ENCODE measurements at regions not wholly inside any gene's neighbourhood (a gene's known extent, or its start where the extent isn't known, plus 50 kb on each side); places are given as distances from the start of the nearest gene placed in this dataset.

GRCh38 chr18:54100920-54101470 is 123.5 kb downstream of the MBD2 start:
- FAIRE-seq (no peak), DNase-seq (ENCODE audit: insufficient read length, low spot score) (no peak)
- TF ChIP-seq POLR2A (IDR thresholded peaks at IDR 0.05; ENCODE audit: low read depth, low read length), result no peak

DNA sequence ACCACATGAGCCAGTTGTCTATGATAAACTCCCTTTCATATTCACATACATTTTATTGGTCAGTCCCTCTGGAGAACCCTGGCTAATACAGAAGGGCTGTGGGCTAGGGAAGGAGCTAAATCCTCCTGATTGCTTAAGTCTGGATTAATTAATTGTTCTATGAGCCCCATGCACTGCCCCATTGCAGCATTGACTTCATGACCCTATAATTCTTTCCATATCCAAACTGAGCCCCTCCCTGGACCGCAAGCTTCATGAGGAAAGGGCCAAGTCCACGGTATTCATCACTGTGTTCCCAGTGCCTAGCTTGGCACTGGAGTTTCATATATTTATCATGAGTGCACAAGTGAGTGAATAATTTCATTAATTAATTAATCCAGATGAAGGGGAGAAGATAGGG is 124.0 kb downstream of the MBD2 start:
- FAIRE-seq, result no peak
- no peak for TF ChIP-seq POLR2A (IDR thresholded peaks at IDR 0.05; ENCODE audit: low read depth, low read length)
- no peak for DNase-seq (ENCODE audit: insufficient read length, low spot score)

DNA sequence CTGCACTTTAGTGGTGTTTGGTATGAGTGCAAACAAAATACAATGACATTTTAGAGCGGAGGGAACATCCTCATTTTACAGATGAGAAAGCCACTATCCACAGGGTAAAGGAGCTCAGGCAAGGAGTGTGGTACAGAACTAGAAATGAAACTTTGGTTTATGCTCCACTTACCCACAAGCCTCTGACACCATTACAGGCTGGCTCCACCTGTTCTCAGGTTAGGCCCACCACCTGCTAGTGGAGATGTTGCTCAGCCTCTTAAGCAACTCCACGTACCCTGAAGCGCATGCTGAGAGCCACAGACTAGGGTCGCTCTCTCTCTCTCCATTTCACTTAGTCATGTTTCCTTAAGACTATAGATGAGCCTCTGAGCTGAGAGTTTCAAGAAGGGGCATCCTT is 130.0 kb downstream of the MBD2 start:
- no peak for FAIRE-seq
- DNase-seq (ENCODE audit: insufficient read length, low spot score), result no peak
- TF ChIP-seq POLR2A (IDR thresholded peaks at IDR 0.05; ENCODE audit: low read depth, low read length), result no peak

DNA sequence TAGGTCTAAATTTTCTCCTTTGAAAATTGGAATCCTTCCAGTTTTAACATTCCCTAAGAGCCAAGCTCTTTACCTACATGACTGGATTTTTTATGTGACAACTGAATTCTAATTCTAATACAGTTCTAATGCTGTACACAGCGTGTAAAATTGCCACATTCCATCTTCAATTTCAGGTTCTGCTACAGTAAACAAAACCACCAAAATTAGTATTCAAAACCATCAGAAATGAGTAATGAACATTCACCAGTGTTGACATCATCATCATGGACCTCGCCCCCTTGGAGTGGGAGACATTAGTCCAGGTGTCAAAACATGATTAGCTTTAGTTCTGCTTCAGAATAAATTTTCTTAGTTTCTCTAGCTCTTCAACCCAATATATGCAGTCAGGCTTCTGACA is 133.6 kb downstream of the MBD2 start:
- no peak for FAIRE-seq
- no peak for TF ChIP-seq POLR2A (IDR thresholded peaks at IDR 0.05; ENCODE audit: low read depth, low read length)

DNA sequence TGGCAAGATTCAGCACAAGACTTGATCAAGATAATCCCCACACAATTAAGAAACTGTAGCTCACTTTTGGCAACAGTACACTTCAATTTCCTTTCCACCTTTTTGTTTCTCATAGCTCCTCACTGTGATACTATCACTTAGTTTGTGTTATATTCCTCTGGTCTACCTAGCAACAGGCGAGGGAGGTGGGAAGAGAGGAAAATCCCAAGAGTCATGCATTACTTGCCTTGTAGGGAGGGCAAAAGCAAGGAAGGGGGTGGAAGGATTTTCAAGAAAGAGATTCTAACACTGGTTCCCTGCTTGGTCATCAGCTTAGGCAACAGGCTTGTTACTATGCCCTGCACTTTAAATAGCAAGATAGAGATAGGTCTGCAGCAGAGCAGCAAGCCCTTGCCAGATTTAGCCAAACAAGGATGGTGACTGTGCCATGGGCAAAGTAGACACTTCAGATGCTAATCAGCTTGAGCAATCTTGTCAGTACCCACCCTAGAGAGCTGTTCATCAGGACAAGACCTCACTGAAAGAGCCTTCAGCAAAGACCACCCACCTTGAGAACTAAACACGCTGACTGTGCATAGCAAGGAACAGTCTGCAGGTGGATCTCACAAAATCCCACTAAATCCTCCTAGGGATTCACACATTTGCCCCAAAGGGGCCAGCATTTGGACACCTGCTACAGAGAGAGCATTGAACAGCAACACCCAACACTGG is 134.6 kb downstream of the MBD2 start:
- DNase-seq (ENCODE audit: insufficient read length, low spot score), result no peak
- TF ChIP-seq POLR2A (IDR thresholded peaks at IDR 0.05; ENCODE audit: low read depth, low read length), result no peak
- FAIRE-seq, result no peak

More for the DNA sequence above, 133.6 kb downstream of the MBD2 start:
- no peak for DNase-seq (ENCODE audit: insufficient read length, low spot score)

DNA sequence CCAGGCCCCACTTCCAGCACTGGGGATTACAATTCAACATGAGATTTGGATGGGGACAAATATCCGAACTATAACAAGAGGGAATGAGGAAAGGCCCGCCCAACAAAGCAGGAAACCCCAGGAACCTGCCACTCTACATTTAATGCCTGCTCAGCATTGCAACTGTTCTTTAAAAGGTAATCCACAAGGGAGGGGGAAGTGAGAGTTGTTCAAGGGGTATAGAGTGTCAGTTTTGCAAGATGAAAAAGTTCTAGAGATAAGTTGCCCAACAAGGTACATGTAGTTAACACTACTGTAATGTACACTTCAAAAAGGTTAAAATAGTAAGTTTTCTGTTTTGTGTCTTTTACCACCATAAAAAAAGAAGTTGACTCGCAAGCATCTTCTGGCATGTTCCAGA is 137.6 kb downstream of the MBD2 start:
- no peak for DNase-seq (ENCODE audit: insufficient read length, low spot score)
- no peak for FAIRE-seq

GRCh38 chr18:54086046-54086802 is 138.2 kb downstream of the MBD2 start:
- FAIRE-seq (no peak), DNase-seq (ENCODE audit: insufficient read length, low spot score) (no peak)
- TF ChIP-seq POLR2A (IDR thresholded peaks at IDR 0.05; ENCODE audit: low read depth, low read length), result no peak

More for the DNA sequence above, 137.6 kb downstream of the MBD2 start:
- TF ChIP-seq POLR2A (IDR thresholded peaks at IDR 0.05; ENCODE audit: low read depth, low read length), result no peak

DNA sequence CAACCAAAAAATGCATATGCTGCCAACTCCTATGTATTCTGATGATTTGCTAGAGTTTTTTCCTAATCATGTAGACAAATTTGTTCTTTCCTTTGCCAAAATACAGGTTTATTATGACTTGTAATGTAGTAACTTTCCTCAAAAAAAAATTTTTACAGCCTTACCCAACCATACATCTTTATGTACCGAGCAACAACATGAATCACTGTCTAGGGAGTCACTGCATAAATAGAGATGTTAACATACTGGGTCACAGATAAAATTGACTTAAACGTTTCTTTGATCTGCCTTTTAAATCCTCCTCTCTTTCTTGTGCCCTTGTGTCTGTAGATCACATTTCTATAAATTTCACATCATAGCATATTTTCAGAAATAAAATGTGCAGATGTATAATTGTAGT is 143.6 kb downstream of the MBD2 start:
- DNase-seq (ENCODE audit: insufficient read length, low spot score) (no peak), FAIRE-seq (no peak)
- no peak for TF ChIP-seq POLR2A (IDR thresholded peaks at IDR 0.05; ENCODE audit: low read depth, low read length)

DNA sequence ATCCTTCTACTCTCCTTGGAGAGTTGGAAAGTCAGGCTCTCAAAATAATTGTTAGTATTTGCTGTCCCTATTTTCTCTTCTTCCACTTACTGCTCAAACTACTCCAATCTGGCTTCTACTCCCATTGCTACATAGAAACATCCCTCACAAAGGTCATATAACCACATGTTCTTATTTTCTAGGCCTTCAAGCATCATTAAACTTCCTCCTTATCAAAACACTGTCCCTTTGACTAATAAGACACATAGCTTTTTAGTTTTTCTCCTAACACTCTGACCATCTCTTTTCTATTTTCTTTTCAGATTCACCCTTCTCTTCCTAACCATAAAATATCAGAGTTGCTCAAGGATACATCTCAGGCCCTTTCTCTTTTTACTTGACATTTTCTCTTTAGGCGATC is 148.3 kb downstream of the MBD2 start:
- DNase-seq (ENCODE audit: insufficient read length, low spot score), result no peak
- FAIRE-seq, result no peak

DNA sequence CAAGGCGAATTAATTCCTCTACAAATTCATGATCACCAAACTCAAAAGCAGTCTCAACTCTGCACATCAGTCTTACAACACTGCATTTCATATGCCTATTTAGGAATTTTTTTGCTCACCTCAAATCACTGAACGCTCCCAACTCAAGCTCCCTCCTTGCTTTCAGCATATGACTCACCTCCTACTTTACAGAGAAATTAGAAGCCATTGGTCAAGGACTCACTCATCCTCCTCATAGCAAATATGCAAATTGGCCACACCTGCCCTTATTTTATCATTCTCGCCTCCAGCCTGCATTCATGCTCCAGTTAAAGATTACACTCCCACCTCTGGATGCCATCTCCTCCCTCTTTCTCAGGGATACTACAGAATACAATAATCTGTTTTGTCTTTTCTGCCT is 148.8 kb downstream of the MBD2 start:
- TF ChIP-seq POLR2A (IDR thresholded peaks at IDR 0.05; ENCODE audit: low read depth, low read length), result no peak
- FAIRE-seq (no peak), DNase-seq (ENCODE audit: insufficient read length, low spot score) (no peak)

More for the DNA sequence above, 148.3 kb downstream of the MBD2 start:
- TF ChIP-seq POLR2A (IDR thresholded peaks at IDR 0.05; ENCODE audit: low read depth, low read length), result no peak

- TF ChIP-seq POLR2A (IDR thresholded peaks at IDR 0.05; ENCODE audit: low read depth, low read length), result no peak
- no peak for DNase-seq (ENCODE audit: insufficient read length, low spot score)
- no peak for FAIRE-seq
These were observed 154.7 kb downstream of the MBD2 start for GRCh38 chr18:54069729-54070128.

- FAIRE-seq, result no peak
These were observed 164.0 kb downstream of the MBD2 start for GRCh38 chr18:54060343-54061005.

GRCh38 chr18:54052732-54053429 is 171.6 kb downstream of the MBD2 start:
- no peak for FAIRE-seq
- TF ChIP-seq POLR2A (IDR thresholded peaks at IDR 0.05; ENCODE audit: low read depth, low read length), result no peak
- no peak for DNase-seq (ENCODE audit: insufficient read length, low spot score)

More at GRCh38 chr18:54060343-54061005, 164.0 kb downstream of the MBD2 start:
- no peak for DNase-seq (ENCODE audit: insufficient read length, low spot score)
- no peak for TF ChIP-seq POLR2A (IDR thresholded peaks at IDR 0.05; ENCODE audit: low read depth, low read length)

GRCh38 chr18:54052259-54052658 is 172.2 kb downstream of the MBD2 start:
- DNase-seq (ENCODE audit: insufficient read length, low spot score), result no peak
- no peak for FAIRE-seq
- no peak for TF ChIP-seq POLR2A (IDR thresholded peaks at IDR 0.05; ENCODE audit: low read depth, low read length)
